IMR-90 (cell line): ENCODE measurements at regions not wholly inside any gene's neighbourhood (a gene's known extent, or its start where the extent isn't known, plus 50 kb on each side); places are given as distances from the start of the nearest gene placed in this dataset.

Experiments used
- ATAC-seq: fragments of 200-7000 bp; cut with Tn5 transposase; 2 replicates; pipeline ENCODE4 v1.9.1; 2020; ENCODE audit warnings: low read depth, mild to moderate bottlenecking, moderate library complexity
- BruUV-seq: library from RNA; stranded (reverse); fragments of 400-500 nt; replicated peaks from 2 replicates; lab custom pipeline; 2021; lab: Mats Ljungman, UMichigan
- CTCF ChIA-PET: fragments of 300-600 bp; formaldehyde crosslinking; extraction: SDS; loops from one replicate; lab custom pipeline; 2021; ENCODE audit warnings: antibody characterized with exemption; lab: Yijun Ruan, JAX
- POLR2A ChIA-PET: fragments of 300-600 bp; sonication (Branson Sonifier 250); formaldehyde crosslinking; loops from one replicate; lab custom pipeline; 2022; ENCODE audit warnings: antibody characterized with exemption; ENCODE audit not compliant: unreplicated experiment; lab: Charles Lee
- DNase-seq: peaks from one replicate; pipeline ENCODE4 v3.0.0; 2013
- H2AFZ ChIP-seq: replicated peaks from 2 replicates; pipeline ENCODE3; 2013; ENCODE audit warnings: low read length, mild to moderate bottlenecking; ENCODE audit not compliant: poor library complexity
- H2AK5ac ChIP-seq: 2 replicates; pipeline ENCODE4 v1.6.1; 2013; ENCODE audit warnings: low read depth, low read length, inconsistent platforms
- H2AK9ac ChIP-seq: replicated peaks from 2 replicates; pipeline ENCODE3; 2013; ENCODE audit warnings: mild to moderate bottlenecking, low read depth, low read length, moderate library complexity; ENCODE audit not compliant: poor library complexity
- H2BK120ac ChIP-seq: 2 replicates; pipeline ENCODE4 v1.6.1; 2013; ENCODE audit warnings: low read depth, low read length, inconsistent platforms
- H2BK15ac ChIP-seq: 3 replicates; pipeline ENCODE4 v1.6.1; 2013; ENCODE audit warnings: low read depth, low read length, inconsistent platforms
- H2BK20ac ChIP-seq: 2 replicates; pipeline ENCODE4 v1.6.1; 2013; ENCODE audit warnings: low read depth, mild to moderate bottlenecking, inconsistent platforms, low read length, moderate library complexity
- H2BK5ac ChIP-seq: 2 replicates; pipeline ENCODE4 v1.6.1; 2013; ENCODE audit warnings: mild to moderate bottlenecking, low read depth, low read length, inconsistent platforms; ENCODE audit not compliant: poor library complexity, severe bottlenecking
- H3K14ac ChIP-seq: replicated peaks from 2 replicates; pipeline ENCODE4 v1.6.1; 2013; ENCODE audit warnings: low read depth, low read length, inconsistent platforms
- H3K18ac ChIP-seq: 2 replicates; pipeline ENCODE4 v1.6.1; 2013; ENCODE audit warnings: low read depth, low read length, control low read depth
- H3K23ac ChIP-seq: 2 replicates; pipeline ENCODE4 v1.6.1; 2013; ENCODE audit warnings: low read depth, low read length, inconsistent platforms
- H3K27ac ChIP-seq: 2 replicates; pipeline ENCODE4 v1.5.1; 2013; ENCODE audit warnings: mild to moderate bottlenecking, control low read depth, low read length; ENCODE audit not compliant: insufficient read depth
- H3K27me3 ChIP-seq: 2 replicates; pipeline ENCODE4 v1.6.1; 2013; ENCODE audit warnings: low read length; ENCODE audit not compliant: control insufficient read depth, insufficient read depth
- H3K36me3 ChIP-seq: 2 replicates; pipeline ENCODE4 v1.6.1; 2013; ENCODE audit warnings: low read length, mixed read lengths; ENCODE audit not compliant: control insufficient read depth, insufficient read depth
- H3K4ac ChIP-seq: 2 replicates; pipeline ENCODE4 v1.6.1; 2013; ENCODE audit warnings: low read depth, low read length, inconsistent platforms
- H3K4me1 ChIP-seq: 2 replicates; pipeline ENCODE4 v1.6.1; 2013; ENCODE audit warnings: low read length, mixed read lengths; ENCODE audit not compliant: control insufficient read depth, insufficient read depth
- H3K4me2 ChIP-seq: 2 replicates; pipeline ENCODE4 v1.6.1; 2013; ENCODE audit warnings: low read depth, mild to moderate bottlenecking, control low read depth, low read length, moderate library complexity
- H3K4me3 ChIP-seq: 2 replicates; pipeline ENCODE4 v1.5.1; 2013; ENCODE audit warnings: low read depth, mild to moderate bottlenecking, control low read depth, low read length, moderate library complexity; ENCODE audit not compliant: insufficient read depth
- H3K56ac ChIP-seq: 2 replicates; pipeline ENCODE4 v1.6.1; 2013; ENCODE audit warnings: low read length, inconsistent platforms; ENCODE audit not compliant: insufficient read depth; ENCODE audit errors: extremely low read depth
- H3K79me1 ChIP-seq, 2 experiments: 2 replicates each; pipeline ENCODE4 v1.6.1; 2013; ENCODE audit warnings: low read length in 2 of 2, inconsistent platforms in 1 of 2, low read depth in 1 of 2
- H3K9ac ChIP-seq: 2 replicates; pipeline ENCODE4 v1.6.1; 2013; ENCODE audit warnings: low read depth, low read length, control low read depth
- H3K9me1 ChIP-seq: 2 replicates; pipeline ENCODE4 v1.6.1; 2013; ENCODE audit warnings: low read length, inconsistent platforms; ENCODE audit not compliant: insufficient read depth
- H3K9me3 ChIP-seq: 2 replicates; pipeline ENCODE4 v1.6.1; 2013; ENCODE audit warnings: low read length; ENCODE audit not compliant: control insufficient read depth, insufficient read depth
- H4K20me1 ChIP-seq: 2 replicates; pipeline ENCODE4 v1.6.1; 2013; ENCODE audit warnings: low read length, inconsistent platforms; ENCODE audit not compliant: insufficient read depth
- H4K5ac ChIP-seq: 2 replicates; pipeline ENCODE4 v1.6.1; 2013; ENCODE audit warnings: mild to moderate bottlenecking, low read depth, low read length, control low read depth
- H4K8ac ChIP-seq, 2 experiments: 2 replicates each; pipeline ENCODE4 v1.6.1; 2013; ENCODE audit warnings: low read depth in 2 of 2, low read length in 2 of 2, control low read depth in 1 of 2, inconsistent platforms in 1 of 2
- H4K91ac ChIP-seq: 2 replicates; pipeline ENCODE4 v1.6.1; 2013; ENCODE audit warnings: low read depth, low read length, inconsistent platforms; ENCODE audit not compliant: insufficient read depth
- CEBPB ChIP-seq: IDR thresholded peaks from 2 replicates; pipeline ENCODE4 v1.6.1; 2012; ENCODE audit warnings: low read depth, low read length, improper control_type of control experiment
- FOS ChIP-seq: fragments of 150-350 bp; IDR thresholded peaks from 2 replicates; pipeline ENCODE4 v1.6.1; 2016; ENCODE audit warnings: low read depth, low read length
- MAFK ChIP-seq: IDR thresholded peaks from 2 replicates; pipeline ENCODE4 v1.6.1; 2012; ENCODE audit warnings: low read depth, low read length, improper control_type of control experiment
- MAZ ChIP-seq: IDR thresholded peaks from 2 replicates; pipeline ENCODE4 v1.6.1; 2012; ENCODE audit warnings: low read depth, mild to moderate bottlenecking, low read length, improper control_type of control experiment, moderate library complexity, borderline replicate concordance
- MXI1 ChIP-seq: IDR thresholded peaks from 2 replicates; pipeline ENCODE4 v1.6.1; 2012; ENCODE audit warnings: low read depth, mild to moderate bottlenecking, low read length, moderate library complexity, borderline replicate concordance
- NFE2L2 ChIP-seq: fragments of 150-350 bp; IDR thresholded peaks from 2 replicates; pipeline ENCODE4 v1.6.1; 2016; ENCODE audit warnings: low read depth, mild to moderate bottlenecking, low read length
- POLR2A ChIP-seq: IDR thresholded peaks from 2 replicates; pipeline ENCODE4 v1.6.1; 2012; ENCODE audit warnings: mild to moderate bottlenecking, low read depth, low read length
- RAD21 ChIP-seq: IDR thresholded peaks from 2 replicates; pipeline ENCODE4 v1.6.1; 2012; ENCODE audit warnings: low read length, improper control_type of control experiment
- RCOR1 ChIP-seq: IDR thresholded peaks from 2 replicates; pipeline ENCODE4 v1.6.1; 2012; ENCODE audit warnings: mild to moderate bottlenecking, low read length, improper control_type of control experiment; ENCODE audit not compliant: insufficient replicate concordance
- RFX5 ChIP-seq: IDR thresholded peaks from 2 replicates; pipeline ENCODE4 v1.8.0; 2012; ENCODE audit warnings: low read depth, mild to moderate bottlenecking, low read length, moderate library complexity
- SMC3 ChIP-seq: fragments of 150-350 bp; IDR thresholded peaks from 2 replicates; pipeline ENCODE4 v1.6.1; 2016; ENCODE audit warnings: low read depth, mild to moderate bottlenecking, antibody characterized with exemption, low read length, moderate library complexity
- WGBS, 2 experiments: methylation state at CpG; one replicate each; pipeline versions ENCODE4 v1.1.5 to v1.1.7; 2013; ENCODE audit warnings: missing lambda C conversion rate in 2 of 2; ENCODE audit not compliant: insufficient read length in 1 of 2; ENCODE audit errors: extremely low coverage in 2 of 2; 5-methylcytosine and 5-hydroxymethylcytosine counted together
- dilution Hi-C: fragments of 300-500 bp; cut with HindIII; formaldehyde crosslinking; loops from one replicate; pipeline ENCODE4 v1.14.3; 2018; ENCODE audit warnings: low sequenced_read_pairs; ENCODE audit not compliant: unreplicated experiment
- in situ Hi-C: fragments of 300-500 bp; cut with MboI; formaldehyde crosslinking; loops from 3 replicates; pipeline ENCODE4 v1.14.3; 2019; ENCODE audit warnings: low sequenced_read_pairs, inconsistent platforms, mixed read lengths
- intact Hi-C: fragments of 100-400 bp; cut with micrococcal nuclease; formaldehyde crosslinking; loops from 2 replicates; pipeline ENCODE4 v1.10.0; 2022
- TF ChIP-seq, protein P1 (sequence below): conservative IDR thresholded peaks from 2 replicates; pipeline ENCODE4 v1.5.1; 2012; ENCODE audit warnings: mild to moderate bottlenecking, low read depth, low read length, improper control_type of control experiment
- TF ChIP-seq, protein P2 (sequence below): fragments of 150-350 bp; IDR thresholded peaks from 2 replicates; pipeline ENCODE4 v1.6.1; 2017; ENCODE audit warnings: mild to moderate bottlenecking, antibody characterized with exemption, low read length, low read depth
- TF ChIP-seq, protein P3 (sequence below): fragments of 150-350 bp; IDR thresholded peaks from 2 replicates; pipeline ENCODE4 v1.6.1; 2016; ENCODE audit warnings: low read depth, mild to moderate bottlenecking, low read length, moderate library complexity, borderline replicate concordance

DNA sequence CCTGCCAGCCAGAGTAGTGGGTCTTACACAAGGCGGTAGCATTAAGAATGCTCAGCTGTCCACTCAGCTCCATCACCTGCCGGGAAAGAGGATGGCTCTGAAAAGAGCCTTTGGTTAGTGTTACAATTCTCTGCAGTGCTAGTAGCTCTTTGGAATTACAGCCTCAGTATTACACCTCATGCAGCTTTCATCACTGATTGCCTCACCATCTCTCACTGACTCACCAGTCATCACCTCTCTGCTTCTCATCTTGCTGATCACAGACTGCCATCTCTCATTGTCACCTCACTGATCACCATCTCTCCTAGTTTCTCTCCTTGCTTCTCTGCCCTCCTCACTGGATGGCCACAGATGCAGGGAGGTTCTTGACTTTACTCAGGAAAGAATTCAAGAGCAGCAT, 573.5 kb upstream of the SETBP1 start:
- Histone ChIP-seq H2BK120ac (no peak overlapping the region), H3K23ac (no peak overlapping the region), H2BK5ac (no peak overlapping the region), H3K9me1 (no peaks in the 10 kb centered on the region), H3K9me3 (no peaks in the 10 kb centered on the region), H3K14ac (no peak overlapping the region), H3K27ac (no peak overlapping the region), H3K4ac (no peak overlapping the region), H2AFZ (no peak overlapping the region), H3K9ac (no peak overlapping the region), H2AK5ac (no peak overlapping the region), H2BK20ac (no peak overlapping the region), H4K91ac (no peak overlapping the region), H3K79me1 (no peaks in the 10 kb centered on the region), H2AK9ac (no peak overlapping the region), H3K4me2 (no peak overlapping the region), H3K4me3 (no peak overlapping the region), H4K20me1 (no peaks in the 10 kb centered on the region), H4K5ac (no peak overlapping the region), H3K27me3 (no peaks in the 10 kb centered on the region), H3K4me1 (no peaks in the 10 kb centered on the region), H3K36me3 (no peaks in the 10 kb centered on the region), H3K18ac (no peak overlapping the region), H4K8ac (no peak overlapping the region), H2BK15ac (no peak overlapping the region), H3K56ac (no peak overlapping the region)
- intact Hi-C loops (no loop called here), dilution Hi-C loops (no loop called here), in situ Hi-C loops (no loop called here)
- ChIA-PET POLR2A (no interaction called here), CTCF (no interaction called here)
- TF ChIP-seq, protein P1, sequence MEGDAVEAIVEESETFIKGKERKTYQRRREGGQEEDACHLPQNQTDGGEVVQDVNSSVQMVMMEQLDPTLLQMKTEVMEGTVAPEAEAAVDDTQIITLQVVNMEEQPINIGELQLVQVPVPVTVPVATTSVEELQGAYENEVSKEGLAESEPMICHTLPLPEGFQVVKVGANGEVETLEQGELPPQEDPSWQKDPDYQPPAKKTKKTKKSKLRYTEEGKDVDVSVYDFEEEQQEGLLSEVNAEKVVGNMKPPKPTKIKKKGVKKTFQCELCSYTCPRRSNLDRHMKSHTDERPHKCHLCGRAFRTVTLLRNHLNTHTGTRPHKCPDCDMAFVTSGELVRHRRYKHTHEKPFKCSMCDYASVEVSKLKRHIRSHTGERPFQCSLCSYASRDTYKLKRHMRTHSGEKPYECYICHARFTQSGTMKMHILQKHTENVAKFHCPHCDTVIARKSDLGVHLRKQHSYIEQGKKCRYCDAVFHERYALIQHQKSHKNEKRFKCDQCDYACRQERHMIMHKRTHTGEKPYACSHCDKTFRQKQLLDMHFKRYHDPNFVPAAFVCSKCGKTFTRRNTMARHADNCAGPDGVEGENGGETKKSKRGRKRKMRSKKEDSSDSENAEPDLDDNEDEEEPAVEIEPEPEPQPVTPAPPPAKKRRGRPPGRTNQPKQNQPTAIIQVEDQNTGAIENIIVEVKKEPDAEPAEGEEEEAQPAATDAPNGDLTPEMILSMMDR = no peak
- TF ChIP-seq, protein P2, sequence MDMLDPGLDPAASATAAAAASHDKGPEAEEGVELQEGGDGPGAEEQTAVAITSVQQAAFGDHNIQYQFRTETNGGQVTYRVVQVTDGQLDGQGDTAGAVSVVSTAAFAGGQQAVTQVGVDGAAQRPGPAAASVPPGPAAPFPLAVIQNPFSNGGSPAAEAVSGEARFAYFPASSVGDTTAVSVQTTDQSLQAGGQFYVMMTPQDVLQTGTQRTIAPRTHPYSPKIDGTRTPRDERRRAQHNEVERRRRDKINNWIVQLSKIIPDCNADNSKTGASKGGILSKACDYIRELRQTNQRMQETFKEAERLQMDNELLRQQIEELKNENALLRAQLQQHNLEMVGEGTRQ = no peak
- TF ChIP-seq POLR2A (no peak), SMC3 (no peak), CEBPB (no peak), FOS (no peak), MAFK (no peak), NFE2L2 (no peak), MAZ (no peak), RAD21 (no peak), MXI1 (no peak), RFX5 (no peak), RCOR1 (no peak)
- TF ChIP-seq, protein P3, sequence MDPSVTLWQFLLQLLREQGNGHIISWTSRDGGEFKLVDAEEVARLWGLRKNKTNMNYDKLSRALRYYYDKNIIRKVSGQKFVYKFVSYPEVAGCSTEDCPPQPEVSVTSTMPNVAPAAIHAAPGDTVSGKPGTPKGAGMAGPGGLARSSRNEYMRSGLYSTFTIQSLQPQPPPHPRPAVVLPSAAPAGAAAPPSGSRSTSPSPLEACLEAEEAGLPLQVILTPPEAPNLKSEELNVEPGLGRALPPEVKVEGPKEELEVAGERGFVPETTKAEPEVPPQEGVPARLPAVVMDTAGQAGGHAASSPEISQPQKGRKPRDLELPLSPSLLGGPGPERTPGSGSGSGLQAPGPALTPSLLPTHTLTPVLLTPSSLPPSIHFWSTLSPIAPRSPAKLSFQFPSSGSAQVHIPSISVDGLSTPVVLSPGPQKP = no peak
- BruUV-seq = no TSS peak
- DNase-seq (no peak), ATAC-seq (no peak)
- WGBS, 2 experiments = no CpG with 5 or more reads among the region's 2 CpGs
